ENCODE measurements at regions not wholly inside any gene's neighbourhood (a gene's known extent, or its start where the extent isn't known, plus 50 kb on each side); places are given as distances from the start of the nearest gene placed in this dataset.
"Not testable (repeated sequence)": the region's sequence is repeated elsewhere in the genome, so short reads cannot be mapped to it uniquely, and the experiment has no call there.

DNA sequence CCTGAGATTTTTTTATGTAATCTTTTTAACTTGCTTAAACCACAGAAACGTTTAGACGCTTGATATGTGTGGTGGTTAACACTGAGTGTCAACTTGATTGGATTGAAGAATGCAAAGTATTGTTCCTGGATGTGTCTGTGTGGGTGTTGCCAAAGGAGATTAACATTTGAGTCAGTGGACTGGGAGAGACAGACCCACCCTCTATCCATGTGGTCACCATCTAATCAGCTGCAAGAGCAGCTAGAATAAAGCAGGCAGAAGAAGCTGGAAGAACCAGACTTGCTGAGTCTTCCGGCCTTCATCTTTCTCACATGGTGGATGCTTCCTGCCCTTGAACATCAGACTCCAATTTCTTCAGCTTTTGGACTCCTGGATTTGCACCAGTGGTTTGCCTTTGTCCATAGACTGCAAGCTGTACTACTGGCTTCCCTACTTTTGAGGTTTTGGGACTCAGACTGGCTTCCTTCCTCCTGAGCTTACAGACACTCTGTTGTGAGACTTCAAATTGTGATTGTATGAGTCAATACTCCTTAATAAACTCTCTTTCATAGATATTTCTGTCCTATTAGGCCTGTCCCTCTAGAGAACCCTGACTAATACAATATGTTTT lies 816.0 kb upstream of the CDH9 start:
- Histone ChIP-seq H3K4me3 (no peak overlapping the region), H3K4me1 (no peaks in the 10 kb centered on the region), H3K36me3 (no peaks in the 10 kb centered on the region), H3K9me3 (no peaks in the 10 kb centered on the region), H3K27ac (no peak overlapping the region), H3K27me3 (no peaks in the 10 kb centered on the region)
- DNase-seq (ENCODE audit: extremely low spot score in 2 of 2), result no peak
- intact Hi-C loops (cut with DNase I), result no loop called here
- TF ChIP-seq, protein P1, sequence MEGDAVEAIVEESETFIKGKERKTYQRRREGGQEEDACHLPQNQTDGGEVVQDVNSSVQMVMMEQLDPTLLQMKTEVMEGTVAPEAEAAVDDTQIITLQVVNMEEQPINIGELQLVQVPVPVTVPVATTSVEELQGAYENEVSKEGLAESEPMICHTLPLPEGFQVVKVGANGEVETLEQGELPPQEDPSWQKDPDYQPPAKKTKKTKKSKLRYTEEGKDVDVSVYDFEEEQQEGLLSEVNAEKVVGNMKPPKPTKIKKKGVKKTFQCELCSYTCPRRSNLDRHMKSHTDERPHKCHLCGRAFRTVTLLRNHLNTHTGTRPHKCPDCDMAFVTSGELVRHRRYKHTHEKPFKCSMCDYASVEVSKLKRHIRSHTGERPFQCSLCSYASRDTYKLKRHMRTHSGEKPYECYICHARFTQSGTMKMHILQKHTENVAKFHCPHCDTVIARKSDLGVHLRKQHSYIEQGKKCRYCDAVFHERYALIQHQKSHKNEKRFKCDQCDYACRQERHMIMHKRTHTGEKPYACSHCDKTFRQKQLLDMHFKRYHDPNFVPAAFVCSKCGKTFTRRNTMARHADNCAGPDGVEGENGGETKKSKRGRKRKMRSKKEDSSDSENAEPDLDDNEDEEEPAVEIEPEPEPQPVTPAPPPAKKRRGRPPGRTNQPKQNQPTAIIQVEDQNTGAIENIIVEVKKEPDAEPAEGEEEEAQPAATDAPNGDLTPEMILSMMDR (IDR thresholded peaks at IDR 0.05), result no peak
- TF ChIP-seq POLR2A (IDR thresholded peaks at IDR 0.05) (no peak), POLR2AphosphoS5 (IDR thresholded peaks at IDR 0.05; ENCODE audit: insufficient read depth in 1 of 2, low read depth in 1 of 2) (no peak)

DNA sequence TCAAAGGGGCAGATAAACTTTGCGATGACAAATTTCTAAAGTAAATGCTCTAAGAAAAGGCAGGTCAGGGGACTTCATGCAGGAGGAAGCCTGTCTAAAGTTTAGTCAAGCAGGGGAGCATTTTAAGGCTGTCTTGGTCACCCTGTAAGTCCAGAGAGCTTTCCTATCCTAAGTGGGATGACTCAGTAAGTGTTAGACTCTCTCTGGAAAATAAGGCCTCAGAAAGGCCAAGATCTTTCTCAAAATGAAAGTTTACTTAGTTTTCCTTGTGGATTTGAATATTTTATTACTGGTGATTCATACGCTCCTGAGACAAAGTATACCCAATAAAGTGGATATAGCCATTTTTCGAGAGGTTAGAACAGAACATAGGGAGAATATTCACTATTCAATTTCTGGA lies 806.9 kb upstream of the CDH9 start:
- H3K9me3 ChIP-seq, result no peaks in the 10 kb centered on the region
- no peak overlapping the region for H3K27ac ChIP-seq
- H3K36me3 ChIP-seq, result no peaks in the 10 kb centered on the region
- no peak overlapping the region for H3K4me3 ChIP-seq
- no peaks in the 10 kb centered on the region for H3K27me3 ChIP-seq
- H3K4me1 ChIP-seq, result no peaks in the 10 kb centered on the region
- intact Hi-C loops (cut with DNase I), result no loop called here
- DNase-seq (ENCODE audit: extremely low spot score in 2 of 2), result no peak
- TF ChIP-seq, protein P1 (IDR thresholded peaks at IDR 0.05), result no peak
- TF ChIP-seq POLR2A (IDR thresholded peaks at IDR 0.05) (no peak), POLR2AphosphoS5 (IDR thresholded peaks at IDR 0.05; ENCODE audit: insufficient read depth in 1 of 2, low read depth in 1 of 2) (no peak)

DNA sequence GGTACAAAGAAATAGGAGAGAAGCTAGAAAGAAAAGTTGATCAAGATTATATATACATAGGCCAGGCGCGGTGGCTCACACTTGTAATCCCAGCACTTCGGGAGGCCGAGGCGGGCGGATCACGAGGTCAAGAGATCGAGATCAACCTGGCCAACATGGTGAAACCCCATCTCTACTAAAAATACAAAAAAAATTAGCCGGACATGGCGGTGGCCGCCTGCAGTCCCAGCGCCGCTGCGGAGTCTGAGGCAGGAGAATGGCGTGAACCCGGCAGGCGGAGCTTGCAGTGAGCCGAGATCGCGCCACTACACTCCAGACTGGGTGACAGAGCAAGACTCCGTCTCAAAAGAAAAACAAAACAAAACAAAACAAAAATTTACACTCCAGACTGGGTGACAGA lies 798.3 kb upstream of the CDH9 start:
- H3K36me3 ChIP-seq; H3K4me1 ChIP-seq; H3K27me3 ChIP-seq; intact Hi-C loops (cut with DNase I); DNase-seq (ENCODE audit: extremely low spot score in 2 of 2); H3K9me3 ChIP-seq; H3K4me3 ChIP-seq; H3K27ac ChIP-seq: not testable (repeated sequence)

DNA sequence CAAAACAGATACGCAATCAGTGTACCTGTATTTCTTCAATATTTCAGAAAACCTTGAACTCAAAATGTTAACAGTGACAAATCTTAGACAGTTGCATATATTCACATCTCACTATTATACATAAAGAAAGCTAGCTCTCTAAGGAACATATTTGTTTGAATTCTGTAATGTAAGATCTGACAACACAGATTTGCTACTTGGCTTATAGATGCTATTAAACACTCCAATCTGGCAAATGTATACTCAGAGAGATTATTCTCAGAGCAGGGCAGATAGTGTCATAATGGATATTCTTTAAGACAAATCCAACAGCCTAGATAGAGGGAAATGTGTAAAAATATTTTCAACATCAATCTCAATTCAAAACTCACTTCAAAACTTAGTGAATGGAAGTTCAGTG lies 794.5 kb upstream of the CDH9 start:
- no peak for DNase-seq (ENCODE audit: extremely low spot score in 2 of 2)
- H3K36me3 ChIP-seq, result no peaks in the 10 kb centered on the region
- no peak overlapping the region for H3K27ac ChIP-seq
- TF ChIP-seq, protein P1 (IDR thresholded peaks at IDR 0.05), result no peak
- no peak for TF ChIP-seq POLR2A (IDR thresholded peaks at IDR 0.05)
- no peak for TF ChIP-seq POLR2AphosphoS5 (IDR thresholded peaks at IDR 0.05; ENCODE audit: insufficient read depth in 1 of 2, low read depth in 1 of 2)
- no peaks in the 10 kb centered on the region for H3K9me3 ChIP-seq
- intact Hi-C loops (cut with DNase I), result no loop called here
- H3K4me1 ChIP-seq, result no peaks in the 10 kb centered on the region
- no peaks in the 10 kb centered on the region for H3K27me3 ChIP-seq
- no peak overlapping the region for H3K4me3 ChIP-seq

DNA sequence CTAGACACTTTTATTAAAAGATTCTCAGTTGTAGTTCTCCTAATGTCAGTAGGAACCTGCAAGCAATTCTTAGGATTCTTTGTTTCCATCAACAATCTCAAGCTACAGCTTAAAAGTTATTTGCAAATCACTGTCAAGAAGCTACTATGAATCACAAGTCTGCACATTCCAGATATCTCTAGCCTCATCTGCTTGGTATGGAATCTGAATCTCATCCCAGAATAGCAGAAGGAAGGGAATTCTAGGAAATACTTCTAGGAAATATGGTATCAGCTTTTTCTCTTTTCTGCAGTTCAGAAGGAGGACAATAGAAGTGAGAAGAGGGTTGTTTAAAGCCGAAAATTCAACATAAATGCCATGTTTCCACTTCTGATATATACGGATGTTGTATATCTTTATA lies 792.2 kb upstream of the CDH9 start:
- intact Hi-C loops (cut with DNase I), result no loop called here
- H3K36me3 ChIP-seq, result no peaks in the 10 kb centered on the region
- no peak for DNase-seq (ENCODE audit: extremely low spot score in 2 of 2)

More for the DNA sequence above, 792.2 kb upstream of the CDH9 start:
- no peaks in the 10 kb centered on the region for H3K27me3 ChIP-seq
- no peak overlapping the region for H3K27ac ChIP-seq
- no peaks in the 10 kb centered on the region for H3K4me1 ChIP-seq
- TF ChIP-seq POLR2AphosphoS5 (IDR thresholded peaks at IDR 0.05; ENCODE audit: insufficient read depth in 1 of 2, low read depth in 1 of 2) (no peak), POLR2A (IDR thresholded peaks at IDR 0.05) (no peak)
- TF ChIP-seq, protein P1 (IDR thresholded peaks at IDR 0.05), result no peak
- H3K4me3 ChIP-seq, result no peak overlapping the region
- H3K9me3 ChIP-seq, result no peaks in the 10 kb centered on the region
